ENCODE measurements at regions not wholly inside any gene's neighbourhood (a gene's known extent, or its start where the extent isn't known, plus 50 kb on each side); places are given as distances from the start of the nearest gene placed in this dataset.

GRCh38 chr13:73244467-73244866 is 185.7 kb downstream of the KLF5 start:
- H3K27me3 ChIP-seq (replicated peaks; ENCODE audit: control insufficient read depth, insufficient read depth, low read length): no peaks in the 10 kb centered on the region
- H3K36me3 ChIP-seq (ENCODE audit: control insufficient read depth, insufficient read depth, low read length): no peaks in the 10 kb centered on the region
- no peak for DNase-seq (ENCODE audit: extremely low read depth, insufficient read length)
- no peak for TF ChIP-seq CTCF (IDR thresholded peaks at IDR 0.05; ENCODE audit: insufficient read depth, low read length, poor library complexity, severe bottlenecking)
- no peak overlapping the region for H3K4me3 ChIP-seq (replicated peaks; ENCODE audit: low read depth, low read length)

GRCh38 chr13:73242515-73243015 is 183.8 kb downstream of the KLF5 start:
- no peak for TF ChIP-seq CTCF (IDR thresholded peaks at IDR 0.05; ENCODE audit: insufficient read depth, low read length, poor library complexity, severe bottlenecking)
- H3K27me3 ChIP-seq (replicated peaks; ENCODE audit: control insufficient read depth, insufficient read depth, low read length): no peaks in the 10 kb centered on the region
- no peak overlapping the region for H3K4me3 ChIP-seq (replicated peaks; ENCODE audit: low read depth, low read length)
- DNase-seq (ENCODE audit: extremely low read depth, insufficient read length): no peak
- H3K36me3 ChIP-seq (ENCODE audit: control insufficient read depth, insufficient read depth, low read length): no peaks in the 10 kb centered on the region

- no peak for DNase-seq (ENCODE audit: extremely low read depth, insufficient read length)
- no peaks in the 10 kb centered on the region for H3K36me3 ChIP-seq (ENCODE audit: control insufficient read depth, insufficient read depth, low read length)
- no peaks in the 10 kb centered on the region for H3K27me3 ChIP-seq (replicated peaks; ENCODE audit: control insufficient read depth, insufficient read depth, low read length)
- H3K4me3 ChIP-seq (replicated peaks; ENCODE audit: low read depth, low read length): no peak overlapping the region
- TF ChIP-seq CTCF (IDR thresholded peaks at IDR 0.05; ENCODE audit: insufficient read depth, low read length, poor library complexity, severe bottlenecking): no peak
Observed at GRCh38 chr13:73240193-73240592, 181.4 kb downstream of the KLF5 start.

- Histone ChIP-seq H3K36me3 (ENCODE audit: control insufficient read depth, insufficient read depth, low read length) (no peaks in the 10 kb centered on the region), H3K27me3 (replicated peaks; ENCODE audit: control insufficient read depth, insufficient read depth, low read length) (no peaks in the 10 kb centered on the region), H3K4me3 (replicated peaks; ENCODE audit: low read depth, low read length) (no peak overlapping the region)
- no peak for DNase-seq (ENCODE audit: extremely low read depth, insufficient read length)
- TF ChIP-seq CTCF (IDR thresholded peaks at IDR 0.05; ENCODE audit: insufficient read depth, low read length, poor library complexity, severe bottlenecking): no peak
Observed at GRCh38 chr13:73235385-73235784, 176.6 kb downstream of the KLF5 start.

GRCh38 chr13:73231471-73231870 is 172.7 kb downstream of the KLF5 start:
- TF ChIP-seq CTCF (IDR thresholded peaks at IDR 0.05; ENCODE audit: insufficient read depth, low read length, poor library complexity, severe bottlenecking): no peak
- Histone ChIP-seq H3K36me3 (ENCODE audit: control insufficient read depth, insufficient read depth, low read length) (no peaks in the 10 kb centered on the region), H3K27me3 (replicated peaks; ENCODE audit: control insufficient read depth, insufficient read depth, low read length) (no peaks in the 10 kb centered on the region), H3K4me3 (replicated peaks; ENCODE audit: low read depth, low read length) (no peak overlapping the region)
- no peak for DNase-seq (ENCODE audit: extremely low read depth, insufficient read length)

GRCh38 chr13:73230716-73231115 is 171.9 kb downstream of the KLF5 start:
- DNase-seq (ENCODE audit: extremely low read depth, insufficient read length): no peak
- no peaks in the 10 kb centered on the region for H3K36me3 ChIP-seq (ENCODE audit: control insufficient read depth, insufficient read depth, low read length)
- no peak overlapping the region for H3K4me3 ChIP-seq (replicated peaks; ENCODE audit: low read depth, low read length)
- TF ChIP-seq CTCF (IDR thresholded peaks at IDR 0.05; ENCODE audit: insufficient read depth, low read length, poor library complexity, severe bottlenecking): no peak
- no peaks in the 10 kb centered on the region for H3K27me3 ChIP-seq (replicated peaks; ENCODE audit: control insufficient read depth, insufficient read depth, low read length)
